IPS-18c (cell line): ENCODE measurements at regions not wholly inside any gene's neighbourhood (a gene's known extent, or its start where the extent isn't known, plus 50 kb on each side); places are given as distances from the start of the nearest gene placed in this dataset.

Source experiments
- H3K4me3 ChIP-seq: 2 replicates; pipeline ENCODE4 v1.7.0; 2013; ENCODE audit warnings: low read depth, mild to moderate bottlenecking, low read length, moderate library complexity; ENCODE audit not compliant: insufficient read depth
- H3K9me3 ChIP-seq: one replicate; pipeline ENCODE4 v1.6.1; 2013; ENCODE audit warnings: mild to moderate bottlenecking, low read length, moderate library complexity; ENCODE audit not compliant: control insufficient read depth, insufficient read depth

- H3K9me3 ChIP-seq = no peaks in the 10 kb centered on the region
- no peak overlapping the region for H3K4me3 ChIP-seq
Observed at GRCh38 chr1:222421380-222421779, 126.5 kb downstream of the HHIPL2 start.

DNA sequence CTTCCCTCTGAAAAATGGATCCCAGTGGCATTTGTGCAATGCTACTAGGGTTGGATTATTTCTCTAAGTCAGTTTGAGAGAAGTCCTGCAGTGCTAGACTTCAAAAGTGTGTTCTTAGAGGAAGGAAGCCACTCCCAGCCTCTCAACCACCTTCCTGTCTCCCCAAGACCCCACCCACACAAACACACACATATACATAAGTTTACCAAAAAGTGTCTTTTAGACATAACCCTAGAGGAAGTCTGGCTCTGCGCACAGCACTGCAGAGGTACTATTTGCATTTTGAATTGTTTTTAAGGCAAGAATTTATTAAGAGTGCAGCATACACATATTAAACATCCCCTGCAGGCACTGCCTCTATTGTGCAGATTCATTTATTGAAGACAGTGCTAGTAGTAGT is 127.3 kb downstream of the HHIPL2 start:
- H3K4me3 ChIP-seq = no peak overlapping the region
- H3K9me3 ChIP-seq = no peaks in the 10 kb centered on the region

DNA sequence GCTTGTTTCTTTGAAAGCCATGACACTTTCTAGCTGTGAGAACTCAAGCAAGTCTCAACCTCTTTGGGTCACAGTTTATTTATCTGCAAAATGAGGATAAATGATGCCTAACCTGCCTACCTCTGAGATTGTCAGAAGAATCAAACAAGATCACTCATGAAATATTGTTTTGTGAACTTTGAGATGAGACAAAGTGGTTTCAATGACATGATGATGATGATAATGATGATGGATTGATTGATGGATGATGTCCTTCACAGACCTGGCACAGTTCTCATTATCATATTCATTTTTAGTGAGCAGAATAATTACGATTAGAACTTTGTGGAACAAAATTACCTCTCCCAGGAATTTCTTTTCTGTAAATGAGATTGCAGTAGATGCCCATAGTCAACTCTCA is 129.2 kb downstream of the HHIPL2 start:
- Histone ChIP-seq H3K9me3 (no peaks in the 10 kb centered on the region), H3K4me3 (no peak overlapping the region)

DNA sequence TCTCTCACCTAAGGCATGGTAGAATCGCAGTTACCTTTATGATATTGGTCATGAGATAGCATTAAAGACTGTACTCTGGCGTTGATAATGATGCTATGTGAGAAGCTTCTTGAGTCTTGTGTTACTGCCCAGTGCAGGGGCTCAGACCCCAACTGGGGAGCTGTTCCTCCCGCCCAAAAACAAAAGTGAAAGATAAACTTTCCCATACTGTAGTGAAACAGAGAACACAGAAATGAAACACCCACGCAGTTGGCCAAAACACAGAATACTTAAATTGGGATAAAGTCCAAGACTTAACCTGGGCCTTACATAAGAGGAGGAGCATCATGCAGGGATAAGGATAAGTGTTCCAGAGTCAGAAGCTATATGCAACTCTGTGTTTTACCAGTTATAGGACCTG is 130.6 kb downstream of the HHIPL2 start:
- Histone ChIP-seq H3K9me3 (no peaks in the 10 kb centered on the region), H3K4me3 (no peak overlapping the region)

GRCh38 chr1:222416001-222416791 is 131.7 kb downstream of the HHIPL2 start:
- Histone ChIP-seq H3K4me3 (no peak overlapping the region), H3K9me3 (no peaks in the 10 kb centered on the region)

- H3K9me3 ChIP-seq = no peaks in the 10 kb centered on the region
- H3K4me3 ChIP-seq = no peak overlapping the region
Observed at GRCh38 chr1:222415441-222415840, 132.5 kb downstream of the HHIPL2 start.

- H3K9me3 ChIP-seq = no peaks in the 10 kb centered on the region
Observed at GRCh38 chr1:222413991-222414549, 133.8 kb downstream of the HHIPL2 start.

DNA sequence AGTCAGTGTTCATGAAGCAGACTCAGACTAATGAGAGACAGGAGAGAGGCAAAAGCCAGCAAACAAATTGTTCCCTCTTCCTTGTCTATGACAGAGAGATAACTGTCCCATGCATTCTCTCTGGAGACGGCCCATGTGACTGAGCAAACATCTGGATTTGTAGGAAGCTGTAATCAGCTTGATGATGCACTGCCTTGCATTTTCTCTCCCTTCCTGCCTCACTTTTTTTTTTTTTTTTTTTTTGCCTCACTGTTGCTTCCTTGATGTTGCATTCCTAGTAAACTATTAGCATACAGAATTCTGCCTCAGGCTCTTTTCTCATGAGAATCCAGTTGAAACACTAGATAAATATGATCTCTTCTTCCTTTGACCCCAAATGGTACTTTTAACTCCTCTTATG is 134.5 kb downstream of the HHIPL2 start:
- no peaks in the 10 kb centered on the region for H3K9me3 ChIP-seq
- H3K4me3 ChIP-seq = no peak overlapping the region

More at GRCh38 chr1:222413991-222414549, 133.8 kb downstream of the HHIPL2 start:
- H3K4me3 ChIP-seq = no peak overlapping the region

GRCh38 chr1:222404710-222405109 is 143.2 kb downstream of the HHIPL2 start:
- H3K4me3 ChIP-seq = no peak overlapping the region
- H3K9me3 ChIP-seq = no peaks in the 10 kb centered on the region

DNA sequence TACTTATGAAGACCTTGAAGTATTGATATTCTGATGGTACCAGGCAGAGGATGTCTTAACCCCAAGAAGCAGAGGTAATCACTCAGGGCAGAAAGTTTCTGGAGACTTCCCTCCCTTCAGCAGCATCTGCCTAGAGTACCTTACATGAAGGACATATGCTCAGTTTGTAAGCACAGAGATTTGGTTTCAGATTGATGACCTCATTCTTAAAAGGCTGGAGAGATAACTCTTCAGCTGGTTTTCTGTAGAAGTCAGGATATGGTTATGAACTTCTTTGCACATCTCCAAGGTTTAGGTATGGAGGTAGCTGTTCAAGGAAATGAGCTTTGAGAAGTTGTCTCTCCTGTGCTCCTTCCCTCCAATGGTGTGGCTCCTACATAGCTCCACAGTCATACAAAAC is 148.7 kb downstream of the HHIPL2 start:
- H3K4me3 ChIP-seq = no peak overlapping the region

DNA sequence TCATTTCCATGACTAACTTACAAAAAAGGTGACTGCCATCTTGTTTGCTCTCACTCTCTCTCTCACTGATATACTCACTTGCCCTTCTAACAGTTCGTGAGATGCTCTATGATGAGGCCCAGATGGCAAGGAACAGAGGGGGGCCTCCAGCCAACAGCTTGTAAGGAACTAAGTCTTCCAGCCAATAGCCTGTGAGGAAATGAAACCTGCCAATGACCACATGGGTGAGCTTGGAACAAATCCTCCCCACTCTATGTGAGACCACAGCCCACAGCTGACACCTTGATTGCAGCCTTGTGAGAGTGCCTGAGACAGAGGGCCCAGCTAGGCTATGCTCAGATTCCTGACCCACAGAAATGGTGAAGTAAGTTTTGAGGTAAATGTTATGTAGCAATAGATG is 153.7 kb downstream of the HHIPL2 start:
- Histone ChIP-seq H3K4me3 (no peak overlapping the region), H3K9me3 (peaks cover 2% of the 10 kb centered on the region)

More for the DNA sequence above, 148.7 kb downstream of the HHIPL2 start:
- H3K9me3 ChIP-seq = no peaks in the 10 kb centered on the region

DNA sequence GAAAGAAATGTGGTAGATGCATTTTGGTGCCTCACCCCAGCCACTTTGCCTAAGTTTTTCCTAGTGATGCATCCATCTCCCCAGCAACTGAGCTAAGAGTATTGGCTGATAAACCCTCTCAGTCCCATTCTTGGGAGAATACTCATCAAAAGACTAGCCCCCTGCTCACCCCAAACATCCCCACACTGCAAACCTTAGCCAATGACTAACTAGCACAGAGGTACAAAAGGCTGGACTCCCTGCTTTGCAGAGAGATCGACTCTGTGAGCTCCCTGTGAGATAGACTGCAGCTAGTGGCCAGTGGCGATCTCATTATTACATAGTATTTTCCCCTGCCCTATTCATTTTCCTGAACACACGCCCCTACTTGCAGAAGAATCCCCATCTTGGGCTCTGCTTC is 155.3 kb downstream of the HHIPL2 start:
- H3K4me3 ChIP-seq = no peak overlapping the region

DNA sequence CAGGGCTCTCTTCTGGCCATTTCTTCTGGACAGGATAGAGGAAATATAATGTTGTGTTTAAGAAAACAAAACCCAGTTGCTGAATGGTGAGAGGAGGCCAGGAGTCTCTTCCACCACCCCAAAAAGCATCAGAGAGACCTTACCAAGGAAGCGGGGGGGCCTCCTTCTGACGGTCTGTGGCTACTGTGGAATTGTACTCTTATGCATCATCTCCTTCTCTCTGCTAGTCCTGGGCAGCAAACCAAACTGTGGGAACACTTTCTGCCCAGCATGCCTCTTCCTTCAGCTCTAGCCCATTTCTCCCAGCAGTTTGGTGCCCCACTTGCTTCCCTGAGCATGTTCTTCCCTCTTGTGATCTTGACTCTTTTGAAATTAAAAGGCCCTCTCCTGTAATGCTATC is 157.7 kb downstream of the HHIPL2 start:
- Histone ChIP-seq H3K9me3 (peaks cover 2% of the 10 kb centered on the region), H3K4me3 (no peak overlapping the region)

More for the DNA sequence above, 155.3 kb downstream of the HHIPL2 start:
- peaks cover 2% of the 10 kb centered on the region for H3K9me3 ChIP-seq

- no peak overlapping the region for H3K4me3 ChIP-seq
Observed at GRCh38 chr1:222387007-222387814, 160.7 kb downstream of the HHIPL2 start.

DNA sequence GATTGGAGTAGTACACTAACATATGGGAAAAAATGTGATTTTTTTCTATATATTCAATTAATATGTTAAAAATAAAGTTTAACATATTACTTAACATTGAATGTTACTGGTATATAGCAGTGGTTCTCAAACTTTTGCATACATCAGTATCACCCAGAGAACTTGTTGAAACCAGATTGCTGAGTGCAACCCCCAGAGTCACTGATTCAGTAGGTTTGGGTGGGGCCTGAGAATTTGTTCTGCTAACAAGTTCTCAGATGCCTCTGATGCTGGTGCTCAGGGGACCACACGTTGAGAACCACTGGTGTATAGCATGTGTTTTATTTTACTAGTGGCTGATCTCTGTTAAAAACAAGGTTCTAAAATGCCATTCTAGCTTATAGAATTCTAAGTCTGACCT is 161.9 kb downstream of the HHIPL2 start:
- Histone ChIP-seq H3K4me3 (no peak overlapping the region), H3K9me3 (no peaks in the 10 kb centered on the region)

More at GRCh38 chr1:222387007-222387814, 160.7 kb downstream of the HHIPL2 start:
- no peaks in the 10 kb centered on the region for H3K9me3 ChIP-seq

DNA sequence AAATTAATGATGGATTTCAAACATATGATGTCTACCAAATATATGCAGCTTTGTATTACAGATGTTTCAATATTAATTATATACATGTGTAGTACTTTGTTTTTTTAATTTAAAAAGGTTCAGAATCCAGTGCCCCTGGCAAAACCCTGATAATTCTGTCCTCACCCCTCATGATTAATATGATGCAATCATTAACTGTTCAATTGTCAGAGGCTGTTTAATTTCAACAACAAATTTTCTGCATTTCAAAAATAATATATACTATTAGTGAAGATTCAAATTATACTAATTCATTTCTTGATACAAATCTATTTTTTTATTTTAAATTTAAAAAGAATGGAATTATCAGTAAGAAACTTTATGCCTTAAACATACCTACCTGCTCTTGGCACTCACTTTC is 162.6 kb downstream of the HHIPL2 start:
- Histone ChIP-seq H3K4me3 (no peak overlapping the region), H3K9me3 (no peaks in the 10 kb centered on the region)

- Histone ChIP-seq H3K4me3 (no peak overlapping the region), H3K9me3 (no peaks in the 10 kb centered on the region)
Observed at GRCh38 chr1:222384531-222384930, 163.4 kb downstream of the HHIPL2 start.

DNA sequence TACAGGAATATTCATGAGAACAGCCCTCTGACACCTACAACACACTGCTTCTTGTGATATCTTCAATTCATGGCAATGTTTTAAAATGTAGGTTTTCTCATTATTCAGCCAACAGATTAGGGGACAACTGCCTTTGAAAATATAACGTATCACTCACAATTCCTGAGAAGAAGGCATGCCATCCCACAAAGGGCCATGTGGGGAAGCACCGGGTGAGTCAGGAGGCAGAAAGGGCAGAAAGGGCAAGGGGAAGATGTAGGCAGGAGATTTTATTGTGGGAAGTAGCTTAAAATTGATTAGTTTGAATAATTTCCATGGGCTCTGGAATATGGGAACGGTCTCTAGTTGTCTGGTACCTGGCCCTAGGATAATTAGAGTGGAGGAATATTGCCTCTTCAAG is 165.7 kb downstream of the HHIPL2 start:
- no peak overlapping the region for H3K4me3 ChIP-seq
- H3K9me3 ChIP-seq = no peaks in the 10 kb centered on the region
